ENCODE measurements at regions not wholly inside any gene's neighbourhood (a gene's known extent, or its start where the extent isn't known, plus 50 kb on each side); places are given as distances from the start of the nearest gene placed in this dataset.

DNA sequence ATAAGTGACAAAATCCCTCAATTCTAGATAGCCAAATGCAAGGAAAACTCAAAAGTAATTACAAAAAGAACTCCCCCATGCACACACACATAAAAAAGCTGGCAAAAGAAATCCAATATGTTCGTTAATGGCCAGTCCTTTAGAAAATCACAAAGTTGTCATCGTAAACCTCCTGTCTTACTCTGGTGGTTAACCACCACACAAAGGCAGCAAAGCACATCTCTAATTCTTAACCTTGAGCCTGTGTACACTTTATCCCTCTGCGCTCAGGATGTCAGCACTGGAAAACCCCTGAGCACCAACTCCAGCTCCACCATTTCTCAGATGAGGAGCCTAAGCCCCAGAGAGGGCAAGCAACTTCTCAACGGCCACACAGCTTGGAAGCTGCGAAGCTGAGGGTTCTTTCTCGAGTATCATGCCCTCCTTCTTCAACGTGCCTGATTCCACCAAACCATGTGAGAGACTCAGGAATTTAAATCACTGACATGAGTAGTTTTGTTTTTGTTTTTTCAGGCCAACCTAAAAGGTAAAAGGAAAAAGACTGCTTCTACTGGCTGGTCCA, 72.5 kb downstream of the C16orf95 start:
- no peak overlapping the region for H3K4me3 ChIP-seq (ENCODE audit: low read depth, low read length)
- TF ChIP-seq, protein P1, sequence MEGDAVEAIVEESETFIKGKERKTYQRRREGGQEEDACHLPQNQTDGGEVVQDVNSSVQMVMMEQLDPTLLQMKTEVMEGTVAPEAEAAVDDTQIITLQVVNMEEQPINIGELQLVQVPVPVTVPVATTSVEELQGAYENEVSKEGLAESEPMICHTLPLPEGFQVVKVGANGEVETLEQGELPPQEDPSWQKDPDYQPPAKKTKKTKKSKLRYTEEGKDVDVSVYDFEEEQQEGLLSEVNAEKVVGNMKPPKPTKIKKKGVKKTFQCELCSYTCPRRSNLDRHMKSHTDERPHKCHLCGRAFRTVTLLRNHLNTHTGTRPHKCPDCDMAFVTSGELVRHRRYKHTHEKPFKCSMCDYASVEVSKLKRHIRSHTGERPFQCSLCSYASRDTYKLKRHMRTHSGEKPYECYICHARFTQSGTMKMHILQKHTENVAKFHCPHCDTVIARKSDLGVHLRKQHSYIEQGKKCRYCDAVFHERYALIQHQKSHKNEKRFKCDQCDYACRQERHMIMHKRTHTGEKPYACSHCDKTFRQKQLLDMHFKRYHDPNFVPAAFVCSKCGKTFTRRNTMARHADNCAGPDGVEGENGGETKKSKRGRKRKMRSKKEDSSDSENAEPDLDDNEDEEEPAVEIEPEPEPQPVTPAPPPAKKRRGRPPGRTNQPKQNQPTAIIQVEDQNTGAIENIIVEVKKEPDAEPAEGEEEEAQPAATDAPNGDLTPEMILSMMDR (IDR thresholded peaks at IDR 0.05; ENCODE audit: low read depth, low read length), result no peak

DNA sequence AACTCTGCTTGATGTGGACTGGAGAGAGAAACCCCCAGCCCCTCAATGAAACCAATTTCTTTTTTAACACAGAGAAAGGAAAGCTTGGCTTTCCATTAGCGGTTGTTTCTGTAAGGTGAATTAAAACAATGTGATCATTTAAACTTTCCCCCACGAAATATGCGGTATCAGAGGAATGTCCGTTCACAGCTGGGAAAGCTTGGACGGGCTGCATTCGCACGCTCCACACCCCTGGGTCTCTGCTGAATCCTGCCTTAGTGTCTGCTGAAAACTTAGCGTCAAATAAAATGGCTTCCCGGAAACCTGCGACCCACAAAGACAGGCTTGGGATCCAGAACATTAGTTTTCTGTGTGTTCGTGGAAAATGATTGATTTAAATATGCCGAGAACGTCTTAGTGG, 71.7 kb downstream of the C16orf95 start:
- H3K4me3 ChIP-seq (ENCODE audit: low read depth, low read length), result no peak overlapping the region
- TF ChIP-seq, protein P1 (IDR thresholded peaks at IDR 0.05; ENCODE audit: low read depth, low read length), result no peak

DNA sequence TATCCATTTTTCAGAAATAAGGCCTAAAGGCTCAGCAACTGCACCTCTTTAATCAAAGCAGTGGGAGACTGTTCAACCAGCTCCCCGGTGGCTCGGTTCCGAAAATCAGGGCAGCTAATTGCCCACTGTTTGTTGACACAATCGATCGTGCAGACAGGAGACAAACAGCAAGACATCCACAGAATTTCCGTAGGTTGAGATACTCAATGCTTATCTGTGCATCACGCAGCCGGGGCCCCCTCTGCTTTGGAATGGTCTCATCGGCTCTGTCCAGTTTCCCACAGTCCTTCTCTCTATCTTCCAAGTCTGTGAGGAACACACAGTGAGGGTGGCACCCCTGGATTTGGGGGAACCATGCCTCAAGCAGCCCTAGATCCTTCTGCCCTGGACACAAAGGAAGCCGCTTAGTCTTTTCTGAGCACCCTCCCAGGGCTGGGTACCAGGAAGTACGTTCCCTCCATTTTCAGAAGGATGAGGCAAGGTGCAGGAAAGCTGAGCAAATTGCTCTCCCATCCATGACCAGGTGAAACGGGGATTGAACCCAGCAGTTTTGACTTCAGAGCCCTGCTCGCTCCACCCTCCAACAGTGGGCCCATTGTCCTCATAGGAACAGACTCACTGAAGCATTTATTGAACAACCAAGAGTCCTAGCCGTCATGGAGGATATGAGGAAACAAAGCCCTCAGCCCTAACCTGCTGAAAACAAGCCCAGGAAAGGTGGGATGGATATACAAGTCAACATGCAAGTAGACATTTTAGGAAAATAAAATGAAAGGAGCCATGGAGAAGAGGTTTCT, 70.7 kb downstream of the C16orf95 start:
- TF ChIP-seq, protein P1 (IDR thresholded peaks at IDR 0.05; ENCODE audit: low read depth, low read length), result no peak
- no peak overlapping the region for H3K4me3 ChIP-seq (ENCODE audit: low read depth, low read length)

DNA sequence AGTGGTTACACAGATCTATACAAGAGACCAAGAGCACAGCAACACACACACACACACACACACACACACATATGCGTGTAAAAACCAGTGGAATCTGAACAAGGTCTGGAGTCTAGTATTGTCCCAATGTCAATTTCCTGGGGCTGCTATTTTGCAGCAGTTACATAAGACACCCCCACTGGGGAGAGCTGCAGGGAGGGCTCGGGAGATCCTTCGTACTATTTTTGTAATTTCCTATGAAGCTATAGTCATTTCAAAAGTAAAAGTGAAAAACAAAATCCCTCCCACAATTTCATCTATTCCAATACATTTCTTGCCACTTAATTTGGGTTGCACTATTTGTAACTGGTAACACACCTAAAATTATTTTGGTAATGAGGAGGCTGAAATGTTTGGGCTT, 68.5 kb downstream of the C16orf95 start:
- TF ChIP-seq, protein P1 (IDR thresholded peaks at IDR 0.05; ENCODE audit: low read depth, low read length), result no peak
- no peak overlapping the region for H3K4me3 ChIP-seq (ENCODE audit: low read depth, low read length)

DNA sequence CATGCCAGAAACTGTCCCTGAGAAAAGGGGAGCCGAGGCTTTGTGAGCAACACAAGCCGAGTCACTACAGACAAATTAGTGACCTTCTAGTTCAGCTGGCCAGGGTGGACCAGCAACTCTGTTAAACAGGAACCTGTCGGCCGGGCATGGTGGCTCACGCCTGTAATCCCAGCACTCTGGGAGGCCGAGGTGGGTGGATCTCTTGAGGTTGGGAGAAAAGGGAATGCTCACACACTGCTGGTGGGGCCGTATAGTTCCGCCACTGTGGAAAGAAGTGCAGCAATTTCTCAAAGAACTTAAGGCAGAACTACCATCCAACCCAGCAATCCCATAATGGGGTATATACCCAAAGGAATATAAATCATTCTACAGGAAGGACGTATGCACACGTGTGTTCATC, 67.8 kb downstream of the C16orf95 start:
- TF ChIP-seq, protein P1 (IDR thresholded peaks at IDR 0.05; ENCODE audit: low read depth, low read length), result no peak
- H3K4me3 ChIP-seq (ENCODE audit: low read depth, low read length), result no peak overlapping the region

DNA sequence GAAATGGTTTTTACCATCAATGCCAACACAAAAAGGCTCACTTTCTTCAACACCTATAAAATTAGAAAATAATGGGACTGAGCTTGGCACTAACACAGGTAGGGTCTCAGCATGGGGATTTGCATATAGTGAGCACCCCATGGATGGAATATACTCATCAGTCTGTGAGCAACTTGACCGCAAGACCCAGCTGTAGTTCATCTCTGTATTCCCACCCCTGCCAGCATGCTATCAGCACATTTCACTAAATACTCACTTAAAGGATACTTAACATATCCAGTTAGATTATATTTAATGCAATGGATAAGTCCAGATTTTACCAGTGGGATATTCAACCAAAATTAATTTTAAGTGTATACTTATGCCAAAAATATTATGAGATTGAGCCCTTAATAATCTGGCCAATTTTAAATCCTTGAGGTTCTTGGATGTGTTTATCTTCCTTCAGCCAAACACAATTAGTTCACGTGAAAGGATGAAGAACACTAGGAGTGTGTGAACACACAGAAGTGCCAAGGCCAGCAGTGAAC, 66.7 kb downstream of the C16orf95 start:
- TF ChIP-seq, protein P1 (IDR thresholded peaks at IDR 0.05; ENCODE audit: low read depth, low read length), result no peak
- no peak overlapping the region for H3K4me3 ChIP-seq (ENCODE audit: low read depth, low read length)
